Gastroesophageal sphincter (tissue), 4 donors: ENCODE measurements at regions not wholly inside any gene's neighbourhood (a gene's known extent, or its start where the extent isn't known, plus 50 kb on each side); places are given as distances from the start of the nearest gene placed in this dataset.
"Not testable (repeated sequence)": the region's sequence is repeated elsewhere in the genome, so short reads cannot be mapped to it uniquely, and the experiment has no call there.

Experiments used
- ATAC-seq: fragments of 150-250 bp; one replicate; pipeline ENCODE4 v1.9.1; 2016; ENCODE audit warnings: mild to moderate bottlenecking, moderate library complexity
- H3K27ac ChIP-seq, 4 donors: fragments of 200-600 bp; sonication (generic) in 3 of 4; 1 replicate in 3 of 4; 2 replicates in 1 of 4; pipeline ENCODE4 v1.5.1; 2016 to 2019
- H3K27me3 ChIP-seq: fragments of 200-600 bp; sonication (generic); one replicate; pipeline ENCODE4 v1.5.1; 2019
- H3K36me3 ChIP-seq, 2 donors: fragments of 200-600 bp; sonication (generic); one replicate each; pipeline ENCODE4 v1.5.1; 2019; ENCODE audit warnings: control low read depth in 1 of 2
- H3K4me1 ChIP-seq, 3 donors: fragments of 200-600 bp; sonication (generic); 1 replicate in 2 of 3; 2 replicates in 1 of 3; pipeline ENCODE4 v1.5.1; 2016 to 2019; ENCODE audit warnings: control low read depth in 2 of 3
- H3K4me3 ChIP-seq, 2 donors: fragments of 200-600 bp; sonication (generic); one replicate each; pipeline ENCODE4 v1.5.1; 2019; ENCODE audit warnings: mild to moderate bottlenecking in 1 of 2, moderate library complexity in 1 of 2
- H3K9me3 ChIP-seq, 3 donors: fragments of 200-600 bp; sonication (generic); one replicate each; pipeline ENCODE4 v1.5.1; 2017 to 2019; ENCODE audit warnings: control low read depth in 2 of 3
- CTCF ChIP-seq, 4 experiments: fragments of 200-600 bp in 2 of 4; fragments of 450-650 bp in 2 of 4; sonication (generic) in 1 of 4; IDR thresholded peaks; one replicate each; pipeline ENCODE4 v1.5.1; 2017 to 2019; ENCODE audit warnings: antibody characterized with exemption in 4 of 4, mild to moderate bottlenecking in 2 of 4, moderate library complexity in 2 of 4
- EP300 ChIP-seq: sonication (generic); formaldehyde crosslinking; IDR thresholded peaks from one replicate; pipeline ENCODE4 v1.6.1; 2017; ENCODE audit warnings: antibody characterized with exemption, mild to moderate bottlenecking
- POLR2A ChIP-seq, 2 donors: fragments of 450-650 bp; IDR thresholded peaks; one replicate each; pipeline ENCODE4 v1.6.1; 2017; ENCODE audit warnings: antibody characterized with exemption in 2 of 2, mild to moderate bottlenecking in 2 of 2, moderate library complexity in 1 of 2
- POLR2AphosphoS5 ChIP-seq: sonication (generic); formaldehyde crosslinking; IDR thresholded peaks from one replicate; pipeline ENCODE4 v1.6.1; 2017; ENCODE audit warnings: antibody characterized with exemption
- WGBS, 2 donors: methylation state at CpG; one replicate each; pipeline ENCODE4 v1.1.5; 2018; ENCODE audit warnings: low coverage in 1 of 2; 5-methylcytosine and 5-hydroxymethylcytosine counted together

- no peak for ATAC-seq
- TF ChIP-seq EP300 (no peak), POLR2A (IDR thresholded peaks at IDR 0.05) (no peak), POLR2AphosphoS5 (no peak), CTCF (IDR thresholded peaks at IDR 0.05) (no peak)
Observed at GRCh38 chr5:165405340-165405739, 1899.9 kb downstream of the MAT2B start.

GRCh38 chr5:165407352-165407751 lies 1901.9 kb downstream of the MAT2B start:
- Histone ChIP-seq H3K27me3 (no peaks in the 10 kb centered on the region), H3K4me3 (no peak overlapping the region), H3K27ac (no peak overlapping the region), H3K36me3 (no peaks in the 10 kb centered on the region), H3K9me3 (peaks cover 0 to 22% (median 0%) of the 10 kb centered on the region in 3 donors), H3K4me1 (no peaks in the 10 kb centered on the region)
- no peak for ATAC-seq
- WGBS, 2 donors: 95 to 96% methylated on average over 3 of the region's 3 CpGs
- TF ChIP-seq EP300: no peak
- no peak for TF ChIP-seq POLR2AphosphoS5
- no peak for TF ChIP-seq POLR2A (IDR thresholded peaks at IDR 0.05)
- no peak for TF ChIP-seq CTCF (IDR thresholded peaks at IDR 0.05)

More at GRCh38 chr5:165405340-165405739, 1899.9 kb downstream of the MAT2B start:
- H3K27me3 ChIP-seq: no peaks in the 10 kb centered on the region
- no peaks in the 10 kb centered on the region for H3K4me1 ChIP-seq
- H3K27ac ChIP-seq: no peak overlapping the region
- H3K9me3 ChIP-seq: peaks cover 0 to 22% (median 0%) of the 10 kb centered on the region in 3 donors
- WGBS, 2 donors: 69 to 77% methylated on average over 1 of the region's 1 CpG
- no peaks in the 10 kb centered on the region for H3K36me3 ChIP-seq
- H3K4me3 ChIP-seq: no peak overlapping the region

- ATAC-seq: no peak
- peaks cover 0 to 22% (median 0%) of the 10 kb centered on the region in 3 donors for H3K9me3 ChIP-seq
Observed at GRCh38 chr5:165410476-165410875, 1905.1 kb downstream of the MAT2B start.

GRCh38 chr5:165411532-165411931 lies 1906.1 kb downstream of the MAT2B start:
- H3K36me3 ChIP-seq, H3K27me3 ChIP-seq, H3K4me3 ChIP-seq, H3K27ac ChIP-seq, ATAC-seq, H3K4me1 ChIP-seq: not testable (repeated sequence)
- peaks cover 0 to 22% (median 0%) of the 10 kb centered on the region in 3 donors for H3K9me3 ChIP-seq
- WGBS, 2 donors: 69 to 86% methylated on average over 1 of the region's 1 CpG

More at GRCh38 chr5:165410476-165410875, 1905.1 kb downstream of the MAT2B start:
- TF ChIP-seq POLR2AphosphoS5 (no peak), EP300 (no peak), POLR2A (IDR thresholded peaks at IDR 0.05) (no peak), CTCF (IDR thresholded peaks at IDR 0.05) (no peak)
- no peak overlapping the region for H3K27ac ChIP-seq
- H3K27me3 ChIP-seq: no peaks in the 10 kb centered on the region
- no peak overlapping the region for H3K4me3 ChIP-seq
- 100% methylated on average over 1 of the region's 1 CpG for WGBS, 2 donors
- no peaks in the 10 kb centered on the region for H3K36me3 ChIP-seq
- H3K4me1 ChIP-seq: no peaks in the 10 kb centered on the region

- H3K36me3 ChIP-seq: no peaks in the 10 kb centered on the region
- ATAC-seq: no peak
- WGBS, 2 donors: 25 to 35% methylated on average over 4 of the region's 4 CpGs
- H3K9me3 ChIP-seq: no peaks in the 10 kb centered on the region
- TF ChIP-seq CTCF (IDR thresholded peaks at IDR 0.05) (no peak), POLR2A (IDR thresholded peaks at IDR 0.05) (no peak), POLR2AphosphoS5 (no peak), EP300 (no peak)
- no peak overlapping the region for H3K27ac ChIP-seq
- no peaks in the 10 kb centered on the region for H3K4me1 ChIP-seq
- H3K27me3 ChIP-seq: no peaks in the 10 kb centered on the region
- no peak overlapping the region for H3K4me3 ChIP-seq
Observed at GRCh38 chr5:165420493-165420892, 1915.1 kb downstream of the MAT2B start.
